ENCODE measurements at regions not wholly inside any gene's neighbourhood (a gene's known extent, or its start where the extent isn't known, plus 50 kb on each side); places are given as distances from the start of the nearest gene placed in this dataset.

DNA sequence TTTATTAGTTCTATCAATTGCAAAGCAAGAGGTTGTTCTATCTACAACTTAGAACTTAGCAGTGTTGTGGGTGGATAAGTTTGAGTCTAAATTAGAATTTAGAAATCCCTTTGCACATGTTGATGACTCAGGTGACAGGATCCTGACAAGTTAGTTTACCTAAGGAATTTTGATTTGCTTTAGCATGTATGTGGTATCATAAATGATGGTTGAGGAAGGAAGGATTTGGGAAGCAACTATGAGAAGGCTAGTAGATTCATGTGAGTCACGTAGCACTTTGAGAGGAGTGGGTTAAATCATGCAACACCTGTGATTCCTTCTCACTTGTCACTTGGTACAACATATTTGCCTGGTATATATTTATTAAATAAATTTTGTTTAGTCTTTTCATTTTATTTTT is 223.7 kb upstream of the USP25 start:
- H4K20me1 ChIP-seq (ENCODE audit: insufficient read depth, low read length) = no peaks in the 10 kb centered on the region
- H2AK9ac ChIP-seq (replicated peaks; ENCODE audit: low read depth, low read length, poor library complexity) = no peak overlapping the region
- H3K9ac ChIP-seq (ENCODE audit: low read depth, low read length) = no peak overlapping the region
- H2AK5ac ChIP-seq (ENCODE audit: low read depth, low read length) = no peak overlapping the region
- H3K4ac ChIP-seq (ENCODE audit: low read depth, low read length) = no peak overlapping the region
- no peak overlapping the region for H3K14ac ChIP-seq (replicated peaks; ENCODE audit: low read depth, low read length)
- ATAC-seq (ENCODE audit: low read depth) = no peak
- no peak overlapping the region for H3K4me3 ChIP-seq (ENCODE audit: insufficient read depth, low read depth, low read length)
- POLR2A ChIA-PET (ENCODE audit: unreplicated experiment) = no interaction called here
- H2BK5ac ChIP-seq (ENCODE audit: low read depth, low read length, poor library complexity, severe bottlenecking) = no peak overlapping the region
- H3K9me3 ChIP-seq (ENCODE audit: control insufficient read depth, insufficient read depth, low read length) = no peaks in the 10 kb centered on the region
- BruUV-seq (replicated peaks) = no TSS peak
- H2BK120ac ChIP-seq (ENCODE audit: low read depth, low read length) = no peak overlapping the region
- H3K56ac ChIP-seq (ENCODE audit: extremely low read depth, insufficient read depth, low read length) = no peak overlapping the region
- H2BK15ac ChIP-seq (ENCODE audit: low read depth, low read length) = no peak overlapping the region
- no peaks in the 10 kb centered on the region for H3K36me3 ChIP-seq (ENCODE audit: control insufficient read depth, insufficient read depth, low read length)
- TF ChIP-seq MXI1 (IDR thresholded peaks at IDR 0.05; ENCODE audit: borderline replicate concordance, low read depth, low read length) (no peak), NFE2L2 (IDR thresholded peaks at IDR 0.05; ENCODE audit: low read depth, low read length) (no peak), RCOR1 (IDR thresholded peaks at IDR 0.05; ENCODE audit: insufficient replicate concordance, low read length) (no peak), BHLHE40 (IDR thresholded peaks at IDR 0.05; ENCODE audit: low read depth, low read length) (no peak), RAD21 (IDR thresholded peaks at IDR 0.05; ENCODE audit: low read length) (no peak), MAFK (IDR thresholded peaks at IDR 0.05; ENCODE audit: low read depth, low read length) (no peak), CHD1 (IDR thresholded peaks at IDR 0.05; ENCODE audit: low read depth, low read length) (no peak), SMC3 (IDR thresholded peaks at IDR 0.05; ENCODE audit: low read depth, low read length) (no peak), CEBPB (IDR thresholded peaks at IDR 0.05; ENCODE audit: low read depth, low read length) (no peak), MAZ (IDR thresholded peaks at IDR 0.05; ENCODE audit: borderline replicate concordance, low read depth, low read length) (no peak), RFX5 (IDR thresholded peaks at IDR 0.05; ENCODE audit: low read depth, low read length) (no peak), FOS (IDR thresholded peaks at IDR 0.05; ENCODE audit: low read depth, low read length) (no peak), POLR2A (IDR thresholded peaks at IDR 0.05; ENCODE audit: low read depth, low read length) (no peak)
- TF ChIP-seq, protein P1, sequence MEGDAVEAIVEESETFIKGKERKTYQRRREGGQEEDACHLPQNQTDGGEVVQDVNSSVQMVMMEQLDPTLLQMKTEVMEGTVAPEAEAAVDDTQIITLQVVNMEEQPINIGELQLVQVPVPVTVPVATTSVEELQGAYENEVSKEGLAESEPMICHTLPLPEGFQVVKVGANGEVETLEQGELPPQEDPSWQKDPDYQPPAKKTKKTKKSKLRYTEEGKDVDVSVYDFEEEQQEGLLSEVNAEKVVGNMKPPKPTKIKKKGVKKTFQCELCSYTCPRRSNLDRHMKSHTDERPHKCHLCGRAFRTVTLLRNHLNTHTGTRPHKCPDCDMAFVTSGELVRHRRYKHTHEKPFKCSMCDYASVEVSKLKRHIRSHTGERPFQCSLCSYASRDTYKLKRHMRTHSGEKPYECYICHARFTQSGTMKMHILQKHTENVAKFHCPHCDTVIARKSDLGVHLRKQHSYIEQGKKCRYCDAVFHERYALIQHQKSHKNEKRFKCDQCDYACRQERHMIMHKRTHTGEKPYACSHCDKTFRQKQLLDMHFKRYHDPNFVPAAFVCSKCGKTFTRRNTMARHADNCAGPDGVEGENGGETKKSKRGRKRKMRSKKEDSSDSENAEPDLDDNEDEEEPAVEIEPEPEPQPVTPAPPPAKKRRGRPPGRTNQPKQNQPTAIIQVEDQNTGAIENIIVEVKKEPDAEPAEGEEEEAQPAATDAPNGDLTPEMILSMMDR (conservative IDR thresholded peaks at IDR 0.05; ENCODE audit: low read depth, low read length) = no peak
- TF ChIP-seq, protein P2, sequence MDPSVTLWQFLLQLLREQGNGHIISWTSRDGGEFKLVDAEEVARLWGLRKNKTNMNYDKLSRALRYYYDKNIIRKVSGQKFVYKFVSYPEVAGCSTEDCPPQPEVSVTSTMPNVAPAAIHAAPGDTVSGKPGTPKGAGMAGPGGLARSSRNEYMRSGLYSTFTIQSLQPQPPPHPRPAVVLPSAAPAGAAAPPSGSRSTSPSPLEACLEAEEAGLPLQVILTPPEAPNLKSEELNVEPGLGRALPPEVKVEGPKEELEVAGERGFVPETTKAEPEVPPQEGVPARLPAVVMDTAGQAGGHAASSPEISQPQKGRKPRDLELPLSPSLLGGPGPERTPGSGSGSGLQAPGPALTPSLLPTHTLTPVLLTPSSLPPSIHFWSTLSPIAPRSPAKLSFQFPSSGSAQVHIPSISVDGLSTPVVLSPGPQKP (IDR thresholded peaks at IDR 0.05; ENCODE audit: borderline replicate concordance, low read depth, low read length) = no peak
- TF ChIP-seq, protein P3, sequence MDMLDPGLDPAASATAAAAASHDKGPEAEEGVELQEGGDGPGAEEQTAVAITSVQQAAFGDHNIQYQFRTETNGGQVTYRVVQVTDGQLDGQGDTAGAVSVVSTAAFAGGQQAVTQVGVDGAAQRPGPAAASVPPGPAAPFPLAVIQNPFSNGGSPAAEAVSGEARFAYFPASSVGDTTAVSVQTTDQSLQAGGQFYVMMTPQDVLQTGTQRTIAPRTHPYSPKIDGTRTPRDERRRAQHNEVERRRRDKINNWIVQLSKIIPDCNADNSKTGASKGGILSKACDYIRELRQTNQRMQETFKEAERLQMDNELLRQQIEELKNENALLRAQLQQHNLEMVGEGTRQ (IDR thresholded peaks at IDR 0.05; ENCODE audit: low read depth, low read length) = no peak
- WGBS, 2 experiments (ENCODE audit: extremely low coverage in 2 of 2, insufficient read length in 1 of 2) = no CpG with 5 or more reads among the region's 1 CpG
- H3K4me2 ChIP-seq (ENCODE audit: low read depth, low read length) = no peak overlapping the region
- H2AFZ ChIP-seq (replicated peaks; ENCODE audit: low read length, poor library complexity) = no peak overlapping the region
- no peaks in the 10 kb centered on the region for H3K4me1 ChIP-seq (ENCODE audit: control insufficient read depth, insufficient read depth, low read length)
- H3K23ac ChIP-seq (ENCODE audit: low read depth, low read length) = no peak overlapping the region
- no peaks in the 10 kb centered on the region for H3K79me1 ChIP-seq (ENCODE audit: low read depth in 1 of 2, low read length in 2 of 2)
- no peak for DNase-seq
- no peaks in the 10 kb centered on the region for H3K9me1 ChIP-seq (ENCODE audit: insufficient read depth, low read length)
- no peak overlapping the region for H2BK20ac ChIP-seq (ENCODE audit: low read depth, low read length)
- H4K8ac ChIP-seq (ENCODE audit: low read depth in 2 of 2, low read length in 2 of 2) = no peak overlapping the region
- in situ Hi-C loops (cut with MboI; ENCODE audit: low sequenced_read_pairs) (no loop called here), intact Hi-C loops (cut with micrococcal nuclease) (no loop called here), dilution Hi-C loops (cut with HindIII; ENCODE audit: low sequenced_read_pairs, unreplicated experiment) (no loop called here)
- H4K5ac ChIP-seq (ENCODE audit: low read depth, low read length) = no peak overlapping the region
- no peaks in the 10 kb centered on the region for H3K27me3 ChIP-seq (ENCODE audit: control insufficient read depth, insufficient read depth, low read length)
- H4K91ac ChIP-seq (ENCODE audit: insufficient read depth, low read depth, low read length) = no peak overlapping the region
- H3K18ac ChIP-seq (ENCODE audit: low read depth, low read length) = no peak overlapping the region
- no peak overlapping the region for H3K27ac ChIP-seq (ENCODE audit: insufficient read depth, low read length)
- CTCF ChIA-PET = no interaction called here

Measured in IMR-90 (cell line).